NCI-H2107 (cell line): ENCODE measurements at regions not wholly inside any gene's neighbourhood (a gene's known extent, or its start where the extent isn't known, plus 50 kb on each side); places are given as distances from the start of the nearest gene placed in this dataset.
A peak's percentile ranks its signal among the peaks of the same experiment; 100 is the strongest.

ENCODE experiments used
- DNase-seq: peaks from one replicate; lab custom pipeline; 2025; lab: John Stamatoyannopoulos, UW

GRCh38 chr10:78774999-78775711 is 293.6 kb upstream of the ZMIZ1 start:
- DNase-seq = peak; percentile 8

- DNase-seq = no peak
Observed at GRCh38 chr10:78775891-78776290, 292.9 kb upstream of the ZMIZ1 start.

- no peak for DNase-seq
Observed at GRCh38 chr10:78776756-78777155, 292.0 kb upstream of the ZMIZ1 start.

DNA sequence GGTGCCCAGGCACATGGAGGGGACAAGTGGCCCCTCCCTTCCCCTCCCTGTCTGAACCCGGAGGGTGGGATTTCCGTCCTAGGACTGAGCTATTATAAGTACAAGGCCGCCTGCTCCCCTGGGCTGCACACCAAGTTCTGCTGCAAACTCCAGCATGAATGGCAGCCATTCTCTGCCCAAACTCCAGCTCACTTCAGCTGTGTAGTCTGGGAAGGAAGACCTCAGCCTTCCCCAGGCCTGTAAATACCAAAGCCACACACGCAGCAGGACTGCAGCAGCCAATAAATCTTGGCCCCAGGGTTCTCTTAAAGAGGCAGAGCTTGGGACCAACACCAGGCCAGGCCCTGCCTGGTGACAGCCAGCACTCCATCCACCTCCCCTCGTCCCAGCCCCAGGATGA is 291.3 kb upstream of the ZMIZ1 start:
- no peak for DNase-seq

DNA sequence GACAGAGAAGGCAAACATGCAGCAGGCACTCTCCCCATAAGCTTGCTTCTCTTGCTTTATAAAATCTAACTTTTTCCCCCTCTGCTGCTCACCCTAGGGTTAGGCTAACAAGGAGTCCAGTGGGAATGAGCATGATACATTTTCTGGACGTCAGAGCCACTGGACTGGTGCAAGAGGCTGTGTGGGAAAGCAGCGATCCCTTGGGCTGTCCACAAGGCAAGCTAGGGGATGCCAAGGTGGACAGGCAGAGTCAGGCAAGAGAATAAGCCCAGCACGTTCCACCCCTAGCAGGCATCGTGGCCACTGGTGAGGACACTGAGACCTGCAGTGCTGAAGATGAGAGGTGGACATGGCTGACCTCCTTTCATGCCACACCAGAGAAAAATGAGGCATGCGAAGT is 290.9 kb upstream of the ZMIZ1 start:
- DNase-seq = no peak

DNA sequence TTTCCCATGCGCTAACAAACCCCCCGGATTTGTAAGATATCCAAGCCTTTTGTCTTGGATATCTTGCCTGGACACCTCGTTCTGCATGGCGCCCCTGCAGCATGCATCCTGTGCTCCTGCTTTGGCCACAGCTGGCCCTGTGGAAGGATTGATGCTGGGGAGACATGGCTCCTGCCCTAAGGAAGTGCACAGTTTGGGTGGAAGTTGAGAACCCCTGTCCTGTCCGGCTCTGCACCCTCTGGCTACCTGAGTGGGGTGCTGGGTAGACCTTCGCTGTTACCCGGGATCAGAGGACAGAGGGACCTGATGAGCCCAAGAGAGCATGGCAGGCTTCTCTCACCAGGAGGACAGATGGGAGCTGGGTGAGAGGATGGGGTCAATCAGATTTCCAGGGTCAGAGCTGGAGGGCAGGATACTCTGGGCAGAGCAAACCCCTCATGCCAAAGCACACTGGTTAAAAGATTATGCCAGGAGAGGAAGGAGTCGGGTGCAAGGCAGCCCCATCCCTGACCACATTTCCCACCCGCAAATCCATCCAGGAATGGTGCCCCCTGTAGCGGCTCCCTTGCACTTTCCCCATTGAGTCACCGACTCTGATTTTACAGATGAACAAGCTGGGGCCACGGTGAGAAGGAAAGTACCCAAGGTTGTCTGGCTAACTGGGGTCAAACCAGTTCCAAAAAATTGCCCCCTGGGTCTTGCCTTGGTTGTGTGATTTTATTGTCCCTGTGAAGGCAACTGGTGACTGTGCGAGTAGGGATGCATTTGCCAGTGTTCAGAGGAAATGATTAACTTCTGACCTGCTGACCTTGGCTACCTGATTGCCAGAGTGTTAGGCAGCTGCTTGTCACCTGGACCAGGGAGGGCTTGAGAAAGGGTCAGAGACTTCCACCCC is 290.1 kb upstream of the ZMIZ1 start:
- DNase-seq = no peak

- DNase-seq = no peak
Observed at GRCh38 chr10:78779339-78779955, 289.3 kb upstream of the ZMIZ1 start.

- no peak for DNase-seq
Observed at GRCh38 chr10:78780551-78780961, 288.2 kb upstream of the ZMIZ1 start.

DNA sequence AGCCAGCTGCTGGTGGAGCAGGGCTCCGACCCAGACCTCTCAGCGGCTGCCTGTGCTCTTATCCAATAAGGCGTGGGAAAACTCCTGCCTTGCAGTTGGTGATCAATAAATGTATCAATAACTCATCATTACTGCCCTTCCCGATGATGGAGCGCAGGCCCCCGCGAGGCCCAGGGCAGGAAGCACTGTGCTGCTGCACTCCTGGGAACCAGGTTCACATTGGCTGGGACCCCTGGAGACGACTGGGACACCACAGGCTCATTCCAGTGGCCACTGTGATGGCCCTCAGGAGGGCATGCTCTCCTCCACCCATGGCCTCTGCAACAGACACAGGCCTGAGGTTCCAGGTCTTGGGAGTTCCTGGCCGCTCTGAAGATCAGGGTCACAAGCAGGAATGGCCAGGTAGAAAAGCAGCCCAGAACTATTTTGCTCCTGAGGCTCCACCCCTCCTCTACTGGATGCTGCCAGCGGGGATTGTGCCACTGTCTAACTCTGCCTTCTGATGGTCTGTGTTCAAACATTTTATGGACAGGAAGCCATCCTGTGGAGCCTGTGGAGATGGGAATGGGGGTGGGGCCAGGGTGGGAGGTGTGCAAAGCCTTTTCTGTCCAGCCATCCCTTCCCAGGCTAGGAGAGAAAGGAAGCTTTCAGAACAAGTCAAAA is 287.4 kb upstream of the ZMIZ1 start:
- DNase-seq = no peak

DNA sequence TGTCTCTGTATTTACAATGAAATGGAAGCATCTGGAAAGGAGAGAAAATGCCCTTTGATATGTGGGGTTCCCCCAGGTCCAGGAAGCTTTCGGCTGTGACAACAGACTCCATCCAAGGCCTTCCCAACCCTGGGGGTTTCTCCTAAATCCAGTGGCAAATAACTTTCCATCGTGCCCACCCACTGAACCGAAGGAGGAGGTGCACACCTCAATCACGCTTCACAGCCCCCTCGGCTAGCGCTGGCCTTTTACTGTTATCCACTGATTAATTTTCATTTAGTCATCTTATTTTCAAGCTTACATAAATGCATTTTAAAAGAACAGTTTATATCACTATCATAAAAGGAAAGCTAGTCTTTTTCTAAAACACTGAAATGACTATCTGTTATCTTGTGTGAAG is 286.8 kb upstream of the ZMIZ1 start:
- no peak for DNase-seq

GRCh38 chr10:78782441-78782840 is 286.3 kb upstream of the ZMIZ1 start:
- DNase-seq = no peak

DNA sequence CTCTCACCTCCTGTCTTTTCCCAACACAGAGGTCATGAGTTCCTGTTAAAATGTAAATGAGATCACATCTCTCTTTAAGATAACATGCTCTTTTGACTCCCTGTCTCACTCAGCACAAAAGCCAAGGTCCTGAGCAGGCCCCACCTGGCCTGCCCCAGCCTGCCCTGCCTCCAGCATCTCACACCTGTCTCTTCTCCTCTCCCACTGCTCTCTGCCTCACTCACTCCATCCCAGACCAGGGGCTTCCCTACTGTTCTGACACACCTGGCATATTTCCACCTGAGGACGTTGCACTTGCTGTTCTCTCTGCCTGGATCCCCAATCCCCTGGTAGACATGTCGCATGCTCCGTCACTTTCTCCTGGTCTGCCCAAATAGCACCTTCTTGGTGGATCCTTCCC is 285.0 kb upstream of the ZMIZ1 start:
- no peak for DNase-seq

DNA sequence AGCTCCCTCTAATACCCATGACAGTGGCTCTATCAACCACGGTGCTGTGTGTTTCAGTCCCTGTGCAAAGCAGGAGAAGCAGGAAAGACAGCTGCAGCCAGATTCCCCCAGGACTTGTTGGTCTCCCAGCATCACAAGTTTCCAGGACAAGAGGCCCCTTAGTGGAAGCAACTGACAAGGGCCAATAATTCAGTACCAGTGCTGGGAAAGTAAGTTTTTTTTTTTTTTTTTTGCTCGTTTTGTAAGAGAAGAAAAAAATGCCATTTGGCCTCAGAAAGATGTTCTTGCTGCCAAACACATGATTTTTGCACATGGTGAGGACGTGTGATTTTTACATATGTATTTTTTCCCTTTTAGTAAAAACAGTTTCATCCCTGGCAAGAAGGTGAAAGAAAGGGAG is 284.2 kb upstream of the ZMIZ1 start:
- DNase-seq = no peak

DNA sequence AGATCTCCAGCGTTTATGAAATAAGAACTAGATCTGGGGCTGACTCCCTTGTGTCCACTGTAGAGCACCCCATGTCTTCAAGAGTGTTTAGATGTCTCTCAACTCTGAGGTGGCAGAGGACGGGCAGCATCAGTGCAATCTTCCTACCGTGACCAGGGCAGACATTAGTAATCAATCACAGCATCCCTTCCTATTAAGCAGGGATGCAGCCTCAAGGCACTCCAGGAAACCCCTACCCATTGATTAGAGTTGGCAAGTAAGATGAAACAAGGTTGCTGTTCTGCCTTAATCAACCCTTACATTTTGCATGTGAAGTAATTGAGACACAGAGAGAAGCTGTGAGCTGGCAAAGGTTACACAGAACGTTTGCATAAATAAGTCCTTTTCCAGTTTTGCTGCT is 283.7 kb upstream of the ZMIZ1 start:
- DNase-seq = no peak

- DNase-seq = no peak
Observed at GRCh38 chr10:78785991-78786390, 282.8 kb upstream of the ZMIZ1 start.

DNA sequence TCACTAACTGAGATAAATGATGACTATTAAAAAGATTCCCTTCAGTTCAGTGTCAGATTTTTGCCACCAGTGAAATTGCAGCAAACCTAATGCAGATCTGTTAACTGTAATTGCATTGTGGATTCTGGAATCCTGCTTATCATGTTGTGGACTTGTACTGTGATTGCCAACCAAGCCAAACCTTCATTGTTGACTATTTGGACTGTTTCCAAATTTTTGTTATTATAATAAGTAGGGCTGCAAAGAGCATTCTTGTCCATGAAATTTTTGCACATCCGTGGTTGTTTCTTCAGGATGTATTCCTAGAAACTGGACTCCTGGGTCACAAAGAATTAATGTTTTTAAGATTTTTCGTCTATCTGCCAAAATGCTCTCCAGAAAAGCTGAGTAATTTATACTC is 281.6 kb upstream of the ZMIZ1 start:
- DNase-seq = no peak

- no peak for DNase-seq
Observed at GRCh38 chr10:78794736-78795455, 273.9 kb upstream of the ZMIZ1 start.

DNA sequence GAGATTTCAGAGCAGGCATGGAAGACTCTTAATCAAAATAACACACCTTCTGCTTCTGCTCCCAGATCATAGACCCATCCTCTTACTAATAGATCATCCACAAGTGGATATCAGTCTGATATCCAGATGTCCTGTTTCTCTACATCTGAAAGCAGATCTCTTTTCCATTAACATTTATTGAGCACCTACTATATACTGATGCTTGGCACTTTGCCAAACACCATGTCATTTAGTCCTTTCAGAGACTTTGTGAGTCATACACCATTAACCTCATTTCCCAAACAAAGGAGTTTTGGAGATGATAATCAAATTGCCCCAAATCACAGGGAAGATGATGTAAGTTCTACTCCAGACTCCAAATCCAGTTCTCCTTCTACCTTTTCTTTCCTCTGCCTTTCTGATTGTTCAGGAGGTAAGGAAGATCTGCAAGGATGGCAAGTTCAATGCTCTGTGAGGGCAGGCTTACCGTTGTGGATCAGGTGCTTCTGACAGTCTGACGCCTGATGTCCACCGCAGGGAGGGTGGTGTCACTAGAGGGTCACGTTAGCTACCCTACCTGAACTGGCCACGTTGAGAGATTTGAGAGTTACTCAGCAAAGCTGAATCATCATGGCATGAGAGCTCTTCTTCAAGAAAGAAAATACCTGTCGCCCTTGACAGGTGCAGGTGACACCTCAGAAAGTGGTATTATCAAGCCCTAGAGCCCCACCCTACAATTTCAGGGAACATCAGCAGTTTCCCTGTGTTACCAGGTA is 269.6 kb upstream of the ZMIZ1 start:
- no peak for DNase-seq

GRCh38 chr10:78800006-78800405 is 268.8 kb upstream of the ZMIZ1 start:
- DNase-seq = no peak

- DNase-seq = no peak
Observed at GRCh38 chr10:78800535-78801320, 268.0 kb upstream of the ZMIZ1 start.
